Stimulated activated CD4-positive, alpha-beta T cell treated with anti-CD3 and anti-CD28 coated beads, Interleukin-1b, Interleukin-23, amount 100 ng/mL, for 1 hour (primary cell): ENCODE measurements at regions not wholly inside any gene's neighbourhood (a gene's known extent, or its start where the extent isn't known, plus 50 kb on each side); places are given as distances from the start of the nearest gene placed in this dataset.

Experiments used
- DNase-seq, 2 donors: peaks; one replicate each; pipeline ENCODE4 v3.0.0-alpha.2; 2020; ENCODE audit warnings: low read depth in 2 of 2

GRCh38 chr14:34218881-34219280, 243.2 kb downstream of the SPTSSA start:
- DNase-seq, result no peak

DNA sequence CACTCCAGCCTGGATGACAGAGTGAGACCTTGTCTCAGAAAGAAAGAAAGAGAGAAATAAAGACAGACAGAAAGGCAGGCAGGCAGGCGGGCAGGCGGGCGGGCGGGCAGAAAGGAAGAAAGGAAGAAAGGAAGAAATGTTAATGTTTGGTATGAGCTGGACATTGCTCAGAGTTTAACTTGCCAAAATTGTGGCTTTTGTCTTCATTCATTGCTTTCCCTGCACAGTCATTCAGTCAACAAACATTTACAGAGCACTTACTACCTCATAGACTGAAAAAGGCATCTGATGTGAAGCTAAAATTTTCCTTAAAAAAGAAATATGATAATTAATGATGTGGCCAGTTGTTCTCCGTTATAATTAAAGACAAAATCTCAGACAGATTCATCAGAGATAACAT, 247.1 kb downstream of the SPTSSA start:
- no peak for DNase-seq

DNA sequence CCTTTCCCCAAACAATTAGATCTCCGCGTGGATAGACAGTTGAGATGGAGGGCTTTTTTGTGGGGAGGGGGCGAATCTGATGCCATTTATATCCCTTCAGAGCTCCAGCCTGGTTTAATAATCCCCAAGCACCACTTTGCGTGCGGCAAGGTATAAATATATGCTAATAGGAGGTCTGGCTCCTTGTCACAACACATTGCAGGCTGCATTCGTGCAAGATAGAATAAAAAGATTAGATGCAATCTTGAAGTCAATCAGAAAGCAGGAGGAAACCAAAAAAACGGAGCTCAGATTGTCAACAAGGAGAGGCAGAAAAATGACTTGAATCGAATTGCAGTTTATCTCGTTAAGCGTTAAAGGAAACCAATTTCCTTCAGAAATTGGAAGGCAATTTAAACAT, 248.7 kb downstream of the SPTSSA start:
- no peak for DNase-seq

DNA sequence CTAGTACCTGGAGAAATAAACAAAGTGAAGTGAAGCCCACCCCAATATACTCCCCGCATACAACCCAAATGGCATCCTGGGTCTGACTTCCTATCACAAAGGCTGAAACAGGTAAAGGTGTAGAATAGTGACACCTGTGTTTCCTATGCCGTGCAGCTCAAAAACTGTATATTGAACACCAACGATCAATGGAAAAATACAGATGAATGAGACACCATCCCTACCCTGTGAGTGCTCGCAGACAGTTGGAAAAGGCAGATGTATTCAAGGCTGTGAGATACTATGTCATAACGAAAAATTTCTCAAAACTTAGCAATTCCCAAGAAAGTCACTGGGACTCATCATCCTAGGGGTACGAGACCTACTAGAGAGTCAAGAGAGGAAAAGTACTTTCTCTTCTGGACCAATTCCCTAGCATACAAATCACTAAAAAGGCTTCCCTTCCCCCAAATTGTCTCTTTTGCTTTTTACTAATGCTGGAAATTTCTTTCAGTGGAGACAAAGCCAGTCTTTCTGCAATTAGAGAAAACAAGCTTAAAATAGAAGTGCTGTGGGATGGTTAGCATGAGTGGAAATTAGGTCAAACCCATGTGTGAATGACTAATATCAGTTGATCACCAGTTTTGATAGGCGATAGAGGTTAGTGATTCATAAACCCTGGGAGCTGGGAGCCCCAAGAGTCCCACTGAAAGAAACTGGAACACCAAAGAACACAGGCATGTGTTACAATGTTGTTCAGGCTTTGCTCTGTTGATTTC, 249.7 kb downstream of the SPTSSA start:
- no peak for DNase-seq

- no peak for DNase-seq
Observed at GRCh38 chr14:34211732-34212131, 250.3 kb downstream of the SPTSSA start.

GRCh38 chr14:34208532-34208931, 253.5 kb downstream of the SPTSSA start:
- no peak for DNase-seq

DNA sequence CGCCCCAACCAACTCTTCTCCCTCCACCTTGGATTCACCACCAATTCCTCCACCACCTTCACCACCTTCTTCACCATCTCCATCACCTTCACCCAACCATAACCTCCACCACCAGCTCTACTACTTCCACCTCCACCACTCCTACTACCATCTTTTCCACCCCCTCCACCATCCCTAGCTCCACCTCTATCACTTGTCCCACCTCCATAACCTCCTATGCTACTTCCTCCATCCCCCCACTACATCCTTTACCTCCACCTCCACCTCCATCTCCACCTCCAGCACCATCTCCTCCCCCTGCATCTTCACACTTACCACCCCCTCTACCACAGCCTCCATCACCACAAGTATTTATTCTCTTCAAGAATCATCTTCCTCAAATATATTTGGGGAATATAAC, 254.9 kb upstream of the EGLN3 start:
- DNase-seq, result no peak

GRCh38 chr14:34204774-34205173, 253.9 kb upstream of the EGLN3 start:
- DNase-seq, result no peak

DNA sequence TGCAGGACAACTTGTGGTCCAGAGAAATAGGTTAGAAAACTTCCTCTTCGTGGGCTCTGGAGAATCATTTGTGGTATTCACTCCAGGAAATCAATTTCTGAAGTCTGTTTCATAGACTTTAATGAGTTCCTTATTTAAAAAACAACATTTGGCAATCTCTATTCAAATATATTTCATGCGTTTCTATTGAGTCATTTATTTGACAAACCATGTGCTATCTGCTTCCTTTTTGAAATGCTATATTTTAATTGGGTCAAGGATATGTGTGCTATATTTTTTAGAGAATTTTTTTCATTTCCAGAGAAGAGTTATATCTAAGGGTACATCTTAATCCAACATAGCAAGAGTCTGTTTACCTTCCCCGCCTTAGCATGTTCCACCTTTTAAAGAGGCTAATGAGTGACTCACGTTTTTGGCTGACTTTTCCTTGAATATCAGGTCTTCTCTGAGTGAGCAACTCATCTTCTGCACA, 252.4 kb upstream of the EGLN3 start:
- DNase-seq, result no peak

DNA sequence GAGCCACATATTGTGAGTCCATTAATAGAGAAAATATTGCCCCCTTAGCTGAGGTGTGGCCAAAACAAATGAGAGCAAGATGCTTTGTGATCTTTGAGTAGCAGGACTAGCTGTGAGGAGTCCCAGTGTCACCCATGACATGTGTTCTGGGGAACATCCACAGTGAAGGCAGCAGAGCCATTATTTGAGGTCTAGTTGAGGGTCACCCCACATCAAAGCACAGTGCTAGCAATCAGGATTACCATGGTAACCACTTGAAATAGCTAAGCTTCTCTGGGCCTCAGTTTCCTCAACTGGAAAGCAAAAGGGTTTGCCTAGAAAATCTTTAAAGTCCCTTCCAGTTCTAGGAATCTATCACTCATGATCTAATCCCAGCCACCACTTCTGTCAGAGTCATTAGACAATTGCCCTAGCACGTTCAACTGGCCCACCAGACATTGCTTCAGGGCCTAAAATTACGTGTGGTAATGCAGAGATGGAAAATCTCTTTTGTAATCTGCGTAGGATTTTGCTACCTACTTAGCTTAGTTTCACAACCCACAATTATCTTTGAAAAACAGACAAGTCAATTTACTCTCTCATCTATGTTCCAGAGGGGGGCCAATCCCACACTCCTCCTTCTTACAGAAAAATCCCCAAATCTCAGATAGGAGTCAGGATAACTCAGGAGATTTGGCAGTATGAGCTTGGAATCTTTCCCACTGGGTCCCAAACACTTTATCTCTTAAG, 251.2 kb upstream of the EGLN3 start:
- DNase-seq, result no peak

DNA sequence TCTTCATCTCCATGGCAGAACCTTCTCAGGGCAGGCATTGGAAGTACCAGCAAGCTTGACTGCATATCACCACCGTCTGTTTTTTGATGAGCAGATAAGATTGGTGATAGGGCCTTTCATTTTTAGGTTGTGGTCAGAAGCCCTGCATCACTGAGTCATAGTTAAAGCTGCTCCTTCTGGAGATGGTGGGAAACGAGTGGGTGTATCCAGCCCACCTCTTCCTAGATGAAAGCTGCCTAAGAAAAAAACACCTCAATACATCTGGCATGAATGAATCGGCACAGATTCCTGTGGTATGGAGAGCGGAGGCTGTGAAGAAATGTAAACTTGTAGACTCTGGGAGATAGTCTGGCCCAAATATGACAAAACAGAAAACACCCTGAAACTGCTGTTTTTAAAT, 248.7 kb upstream of the EGLN3 start:
- no peak for DNase-seq

- DNase-seq, result no peak
Observed at GRCh38 chr14:34198096-34198495, 247.2 kb upstream of the EGLN3 start.

- DNase-seq, result no peak
Observed at GRCh38 chr14:34195964-34196363, 245.1 kb upstream of the EGLN3 start.

- no peak for DNase-seq
Observed at GRCh38 chr14:34190717-34191116, 239.8 kb upstream of the EGLN3 start.

DNA sequence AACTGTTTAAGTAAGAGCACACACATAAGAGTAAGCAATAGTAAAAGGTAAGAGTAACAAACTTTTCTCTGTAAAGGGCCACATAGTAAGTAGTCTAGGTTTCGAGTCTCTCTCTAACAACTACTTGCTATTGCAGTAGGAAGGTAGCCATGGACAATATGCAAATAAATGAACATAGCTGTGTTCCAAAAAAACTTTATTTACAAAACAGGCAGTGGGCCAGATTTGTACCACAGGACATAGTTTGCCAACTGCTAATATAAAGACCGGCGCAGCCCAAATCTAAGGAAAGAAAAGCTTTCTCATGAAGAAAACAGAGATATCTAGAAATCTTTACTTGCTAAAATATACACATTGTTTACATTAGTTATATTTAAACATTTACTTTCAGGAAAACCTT, 239.0 kb upstream of the EGLN3 start:
- DNase-seq, result no peak

DNA sequence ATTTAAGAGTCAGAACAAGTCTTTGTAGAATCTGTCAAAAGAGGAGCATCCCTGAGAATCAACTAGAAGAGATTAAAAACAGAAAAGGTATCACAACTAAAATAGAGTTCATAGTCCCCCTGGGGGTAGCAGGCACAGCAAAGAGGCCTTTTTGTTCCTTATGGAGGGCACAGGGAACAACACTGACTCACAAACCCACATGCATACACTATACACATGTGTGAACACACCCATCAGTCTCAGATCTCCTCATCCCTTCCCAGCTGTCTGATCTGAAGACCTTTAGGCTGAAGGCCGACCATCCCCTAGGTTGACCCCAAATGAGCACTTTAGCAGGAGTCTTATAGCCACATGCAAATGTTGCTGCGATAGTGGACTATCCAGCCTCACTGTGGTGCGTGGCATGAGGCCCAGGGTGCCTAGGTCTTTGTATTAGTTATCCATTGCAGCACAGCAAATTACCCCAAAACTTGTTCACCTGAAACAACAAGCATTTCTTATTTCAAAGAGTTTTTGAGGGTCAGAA, 236.7 kb upstream of the EGLN3 start:
- no peak for DNase-seq

- DNase-seq, result no peak
Observed at GRCh38 chr14:34187061-34187460, 236.2 kb upstream of the EGLN3 start.

DNA sequence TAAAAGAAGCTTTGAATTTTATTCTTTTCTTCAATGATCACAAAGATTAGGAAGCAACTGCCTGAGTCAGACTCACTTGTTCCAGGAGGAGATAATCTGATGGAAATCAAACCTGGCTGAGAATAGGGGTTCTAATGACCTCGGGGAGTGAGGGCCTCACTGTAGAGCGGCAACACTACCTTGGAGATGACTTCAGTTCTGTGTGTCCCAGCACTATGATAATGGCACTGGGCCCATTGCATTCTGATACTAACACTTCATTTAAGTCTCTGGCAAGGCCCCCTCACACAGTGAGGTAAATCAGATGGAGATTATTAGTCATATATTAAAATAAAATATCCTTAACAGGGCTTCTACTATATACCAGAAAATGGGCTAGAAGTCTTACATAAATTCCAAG, 233.3 kb upstream of the EGLN3 start:
- no peak for DNase-seq

GRCh38 chr14:34183478-34183877, 232.6 kb upstream of the EGLN3 start:
- DNase-seq, result no peak

DNA sequence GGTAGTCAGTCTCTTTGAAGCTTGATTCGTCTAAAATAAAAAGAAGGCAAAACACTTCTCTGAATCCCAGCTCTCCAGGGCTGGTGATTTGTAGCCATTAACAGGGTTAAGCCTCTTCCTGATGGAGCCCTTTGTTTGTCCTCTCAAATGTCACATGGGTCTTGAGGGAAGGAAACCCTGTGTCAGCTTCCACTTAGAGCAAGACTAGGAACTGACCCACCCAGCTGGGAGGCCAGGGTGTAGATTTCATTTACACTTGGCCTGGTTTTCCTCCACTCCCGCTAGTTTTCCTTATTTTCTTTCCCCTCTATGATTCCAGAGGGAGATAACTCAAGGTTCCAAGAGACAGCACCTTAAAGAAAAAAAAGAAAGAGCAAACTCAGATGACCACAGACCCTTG, 230.5 kb upstream of the EGLN3 start:
- DNase-seq, result no peak

- DNase-seq, result no peak
Observed at GRCh38 chr14:34180869-34181268, 230.0 kb upstream of the EGLN3 start.

DNA sequence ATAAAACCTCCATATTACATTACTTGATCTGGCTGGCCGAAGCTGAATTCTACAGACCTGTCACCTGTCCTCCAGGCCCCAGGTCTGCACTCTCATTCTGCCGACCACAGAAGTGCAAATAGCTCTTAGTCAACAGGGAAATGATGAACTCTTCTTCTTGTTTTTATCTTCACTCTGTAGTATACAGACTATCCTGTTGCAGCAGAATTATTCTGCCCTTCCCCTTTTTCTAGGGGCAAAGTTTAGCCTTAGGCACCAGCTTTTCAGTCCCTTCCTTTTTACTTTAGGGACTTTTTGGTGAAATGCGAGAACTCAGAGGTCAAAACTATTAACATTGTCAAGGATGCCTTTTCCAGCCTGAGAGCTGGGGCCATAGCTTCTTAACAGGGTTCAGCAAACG, 229.6 kb upstream of the EGLN3 start:
- no peak for DNase-seq

GRCh38 chr14:34179727-34180126, 228.9 kb upstream of the EGLN3 start:
- no peak for DNase-seq
